NAMALWA (cell line): ENCODE measurements at regions not wholly inside any gene's neighbourhood (a gene's known extent, or its start where the extent isn't known, plus 50 kb on each side); places are given as distances from the start of the nearest gene placed in this dataset.
"Not testable (repeated sequence)": the region's sequence is repeated elsewhere in the genome, so short reads cannot be mapped to it uniquely, and the experiment has no call there.

Experiments
- DNase-seq: peaks from one replicate; pipeline ENCODE4 v3.0.0-alpha.2; 2015; ENCODE audit warnings: low spot score

DNA sequence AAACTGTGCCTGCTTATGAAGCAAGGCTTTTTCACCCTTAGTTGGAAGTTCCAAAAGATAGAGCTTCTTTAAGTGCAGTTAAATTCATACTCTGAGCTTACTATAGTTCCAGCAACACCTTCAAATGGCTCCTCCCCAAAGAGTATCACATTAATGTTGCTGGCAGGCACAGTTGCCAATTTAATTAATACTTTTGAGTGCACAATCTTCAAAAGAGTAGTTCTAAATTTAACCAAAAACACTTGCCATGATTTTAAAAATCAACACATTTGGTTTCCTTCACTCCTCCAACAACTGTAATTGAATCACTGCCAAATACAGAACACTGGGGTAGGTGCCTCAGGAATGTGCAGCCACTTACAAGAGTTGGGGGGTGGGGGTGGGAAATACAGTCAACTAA is 150.6 kb upstream of the UBE2E3 start:
- no peak for DNase-seq

- DNase-seq: no peak
Observed at GRCh38 chr2:180829261-180829660, 151.1 kb upstream of the UBE2E3 start.

- DNase-seq: no peak
Observed at GRCh38 chr2:180828756-180829155, 151.6 kb upstream of the UBE2E3 start.

GRCh38 chr2:180823546-180824141 is 156.8 kb upstream of the UBE2E3 start:
- DNase-seq: peak; percentile 38

- no peak for DNase-seq
Observed at GRCh38 chr2:180819106-180819505, 161.3 kb upstream of the UBE2E3 start.

DNA sequence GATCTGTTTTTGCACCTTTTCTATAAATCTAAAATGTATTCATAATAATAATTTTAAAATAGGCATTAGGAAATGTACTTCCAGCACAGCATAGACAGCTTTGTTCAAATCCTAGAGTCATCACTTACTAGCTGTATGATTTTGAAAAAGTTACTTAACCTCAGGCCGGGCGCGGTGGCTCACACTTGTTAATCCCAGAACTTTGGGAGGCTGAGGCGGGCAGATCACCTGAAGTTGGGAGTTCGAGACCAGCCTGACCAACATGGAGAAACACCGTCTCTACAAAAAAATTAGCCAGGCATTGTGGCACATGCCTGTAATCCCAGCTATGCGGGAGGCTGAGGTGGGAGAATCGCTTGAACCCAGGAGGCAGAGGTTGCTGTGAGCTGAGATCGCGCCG is 161.7 kb upstream of the UBE2E3 start:
- DNase-seq: not testable (repeated sequence)

DNA sequence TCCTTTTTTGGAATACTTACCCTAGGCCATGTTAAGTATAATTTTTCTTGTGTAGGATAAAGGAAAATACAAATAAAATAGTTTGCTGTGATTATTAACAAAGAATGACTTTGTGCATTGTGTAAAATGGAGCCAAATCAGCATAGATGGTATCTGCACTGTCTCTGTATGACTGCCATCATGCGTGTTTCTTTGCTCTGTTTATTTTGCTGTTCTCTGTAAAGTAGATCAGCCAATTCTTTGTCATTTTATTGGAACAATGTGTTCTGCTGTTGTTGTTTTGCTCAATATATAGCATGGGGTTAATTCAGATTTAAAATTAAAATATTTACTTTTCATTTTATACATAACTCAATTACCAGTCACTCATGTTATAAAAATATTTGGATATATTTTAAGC is 181.3 kb upstream of the UBE2E3 start:
- no peak for DNase-seq

GRCh38 chr2:180790891-180791290 is 189.5 kb upstream of the UBE2E3 start:
- DNase-seq: no peak

DNA sequence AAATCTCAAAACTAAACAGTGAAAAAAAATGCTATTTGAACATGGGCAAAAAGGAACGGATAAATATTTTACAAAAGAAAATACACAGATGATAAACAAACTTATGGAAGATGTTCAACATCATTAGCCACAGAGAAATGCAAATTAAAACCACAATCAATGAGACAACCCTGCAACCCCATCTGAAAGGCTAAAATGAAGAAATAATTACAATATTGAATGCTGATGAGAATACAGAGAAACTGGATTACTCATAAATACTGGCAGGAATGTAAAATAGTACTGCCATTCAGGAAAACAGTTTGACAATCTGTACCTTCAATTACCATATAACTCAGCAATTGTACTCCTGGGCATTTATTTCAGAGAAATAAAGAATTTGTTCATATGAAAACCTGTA is 193.1 kb upstream of the UBE2E3 start:
- no peak for DNase-seq

- no peak for DNase-seq
Observed at GRCh38 chr2:180781276-180781675, 199.1 kb upstream of the UBE2E3 start.

- no peak for DNase-seq
Observed at GRCh38 chr2:180778291-180778690, 202.1 kb upstream of the UBE2E3 start.

DNA sequence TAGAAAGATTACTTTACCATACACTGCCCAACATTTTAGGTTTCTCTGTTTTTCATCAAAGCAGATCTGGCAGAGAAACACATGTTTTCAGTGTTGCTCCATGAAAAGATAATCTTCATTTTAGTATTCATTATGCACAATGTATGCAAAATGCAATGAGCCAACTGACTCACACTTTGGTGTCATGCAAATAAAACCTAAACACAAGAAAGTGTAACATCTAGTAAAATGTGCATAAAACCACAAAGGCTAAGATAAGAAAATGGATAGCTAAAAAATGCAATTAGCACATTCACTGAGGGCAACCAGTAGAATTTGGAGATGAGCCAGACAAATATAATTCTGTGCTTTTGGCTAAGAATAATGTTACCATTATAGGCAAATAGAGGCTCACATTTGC is 203.5 kb upstream of the UBE2E3 start:
- DNase-seq: no peak

DNA sequence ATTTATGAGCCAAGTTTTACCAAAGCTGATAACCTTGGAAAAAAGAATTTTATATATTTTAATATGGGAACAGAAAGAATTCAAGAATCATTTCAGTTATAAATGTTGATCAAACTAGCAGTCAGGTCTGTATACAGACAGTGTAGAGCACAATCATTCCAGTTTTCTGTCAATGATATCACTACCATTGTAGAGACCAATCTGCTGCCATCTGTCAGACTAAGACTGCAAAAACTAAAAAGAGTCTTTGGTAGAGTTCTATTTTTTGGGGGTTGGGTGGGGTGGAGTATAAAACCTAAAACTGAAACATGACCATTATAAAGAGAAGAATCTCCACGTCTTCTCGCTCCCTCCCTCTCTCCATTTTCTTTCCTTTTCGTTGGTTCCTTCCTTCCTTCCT is 204.7 kb upstream of the UBE2E3 start:
- no peak for DNase-seq

- not testable (repeated sequence) for DNase-seq
Observed at GRCh38 chr2:180765316-180765715, 215.1 kb upstream of the UBE2E3 start.

DNA sequence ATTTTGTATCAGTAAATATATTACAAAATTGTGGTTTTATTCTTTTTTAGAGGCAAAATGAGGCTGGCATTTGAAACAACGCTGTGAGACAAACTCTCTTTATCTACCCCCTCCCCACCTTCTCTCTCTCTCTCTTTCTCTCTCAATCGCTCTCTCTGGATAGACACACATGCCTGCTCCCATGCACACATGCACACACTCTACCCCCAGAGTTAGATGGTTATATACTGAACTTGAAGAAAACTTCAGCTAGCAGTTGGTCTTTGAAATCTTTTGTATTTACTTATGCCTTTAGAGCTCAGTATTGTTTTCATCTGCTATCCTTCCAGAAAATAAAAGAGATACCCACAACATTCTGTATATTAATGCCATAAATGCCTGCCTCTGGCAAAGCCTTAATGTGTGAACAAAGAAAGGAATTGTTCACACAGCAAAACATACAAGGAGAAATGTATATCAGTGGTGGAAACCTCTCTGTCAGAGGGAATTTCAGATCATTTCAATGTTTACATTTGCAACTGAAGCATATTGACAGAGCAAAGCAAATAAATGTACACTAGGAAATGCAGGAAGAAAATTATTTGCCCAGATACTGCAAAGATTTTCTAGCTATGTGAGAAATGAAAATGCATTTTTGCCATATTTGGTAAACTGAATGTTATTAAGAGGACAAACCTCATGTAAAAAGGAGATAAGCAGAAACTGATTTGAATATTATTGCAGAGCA is 217.0 kb upstream of the UBE2E3 start:
- DNase-seq: no peak

- DNase-seq: no peak
Observed at GRCh38 chr2:180761224-180761623, 219.2 kb upstream of the UBE2E3 start.

- DNase-seq: no peak
Observed at GRCh38 chr2:180759631-180760030, 220.8 kb upstream of the UBE2E3 start.

DNA sequence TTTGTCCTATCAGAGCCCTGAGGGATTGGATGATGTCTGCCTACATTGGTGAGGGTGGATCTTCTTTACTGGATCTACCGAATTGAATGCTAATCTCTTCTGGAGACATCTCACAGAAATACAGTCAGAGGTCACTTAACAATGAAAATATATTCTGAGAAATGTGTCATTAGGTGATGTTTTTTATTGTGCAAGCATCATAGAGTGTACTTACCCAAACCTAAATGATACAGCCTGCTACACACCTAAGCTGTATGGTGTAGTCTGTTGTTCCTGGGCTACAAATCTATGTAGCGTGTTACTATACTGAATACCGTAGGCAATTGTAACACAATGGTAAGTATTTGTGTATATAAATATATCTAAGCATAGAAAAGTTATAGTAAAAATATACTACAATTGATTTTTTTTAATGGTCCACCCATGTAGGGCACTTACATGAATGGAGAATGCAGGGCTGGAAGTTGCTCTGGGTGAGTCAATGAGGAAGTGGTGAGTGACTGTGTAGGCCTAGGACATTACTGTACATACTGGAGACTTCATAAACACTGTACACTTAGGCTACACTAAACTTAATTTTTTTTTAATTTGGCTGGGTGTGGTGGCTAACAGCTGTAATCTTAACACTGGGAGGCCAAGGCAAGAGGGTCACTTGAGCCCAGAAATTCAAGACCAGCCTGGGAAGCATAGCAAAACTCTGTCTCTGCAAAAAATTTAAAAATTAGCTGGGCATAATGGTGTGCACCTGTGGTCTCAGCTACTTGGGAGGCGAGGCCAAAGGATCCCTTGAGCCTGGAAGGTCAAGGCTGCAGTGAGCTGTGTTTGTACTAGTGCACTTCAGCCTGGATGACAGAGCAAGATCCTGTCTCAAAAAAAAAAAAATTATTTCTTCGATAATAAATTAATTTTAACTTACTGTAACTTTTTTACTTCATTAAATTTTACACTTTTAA is 226.3 kb upstream of the UBE2E3 start:
- no peak for DNase-seq

GRCh38 chr2:180751306-180751920 is 229.0 kb upstream of the UBE2E3 start:
- no peak for DNase-seq

GRCh38 chr2:180747728-180748127 is 232.7 kb upstream of the UBE2E3 start:
- DNase-seq: no peak

DNA sequence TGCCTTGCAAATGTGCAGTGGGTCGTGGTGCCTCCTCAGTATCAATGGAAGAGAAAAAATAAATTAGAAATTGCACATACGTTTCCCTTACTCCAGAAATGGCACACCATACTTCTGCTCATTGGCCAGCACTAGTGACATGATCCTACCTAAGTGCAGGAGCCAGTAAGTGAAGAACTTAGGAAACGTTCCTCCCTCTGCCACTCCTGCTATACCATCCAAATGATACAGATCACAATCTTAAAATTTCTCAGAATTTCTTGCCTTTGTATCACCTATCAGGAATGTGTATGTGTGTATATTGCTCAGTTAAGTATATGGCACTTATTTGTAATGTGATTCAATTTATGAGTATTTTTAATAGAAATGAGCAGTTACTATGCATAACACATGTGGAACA is 237.0 kb upstream of the UBE2E3 start:
- DNase-seq: no peak

- no peak for DNase-seq
Observed at GRCh38 chr2:180742801-180743200, 237.6 kb upstream of the UBE2E3 start.
